ENCODE measurements at regions not wholly inside any gene's neighbourhood (a gene's known extent, or its start where the extent isn't known, plus 50 kb on each side); places are given as distances from the start of the nearest gene placed in this dataset.
A peak's percentile ranks its signal among the peaks of the same experiment; 100 is the strongest.

DNA sequence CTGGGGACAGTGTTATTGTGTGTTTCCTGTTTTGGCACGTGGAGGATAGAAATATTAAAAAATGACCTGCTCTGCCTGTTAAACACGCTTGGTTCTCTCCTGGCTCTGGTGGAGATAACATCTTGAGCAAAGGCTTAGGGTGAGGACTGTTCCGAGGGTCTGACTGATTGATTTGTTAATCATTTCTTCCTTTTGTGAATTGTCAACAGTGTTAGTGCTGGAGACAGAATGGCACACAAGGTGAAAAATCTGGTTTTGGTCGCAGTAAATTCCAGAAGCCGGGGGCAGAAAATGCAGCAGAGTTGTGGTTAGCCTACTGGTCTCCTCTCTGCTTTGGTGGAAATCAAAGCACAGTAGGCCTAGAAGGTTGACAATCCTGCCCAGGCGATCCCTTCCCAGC is 163.6 kb downstream of the FGF9 start:
- Mint-ChIP-seq H3K9me3 (peaks cover 2% of the 10 kb centered on the region), H3K4me1 (no peaks in the 10 kb centered on the region), H3K4me3 (no peak overlapping the region), H3K27ac (no peak overlapping the region), H3K36me3 (no peaks in the 10 kb centered on the region)
- ATAC-seq = no peak
- DNase-seq (ENCODE audit: low spot score in 2 of 2) = no peak

DNA sequence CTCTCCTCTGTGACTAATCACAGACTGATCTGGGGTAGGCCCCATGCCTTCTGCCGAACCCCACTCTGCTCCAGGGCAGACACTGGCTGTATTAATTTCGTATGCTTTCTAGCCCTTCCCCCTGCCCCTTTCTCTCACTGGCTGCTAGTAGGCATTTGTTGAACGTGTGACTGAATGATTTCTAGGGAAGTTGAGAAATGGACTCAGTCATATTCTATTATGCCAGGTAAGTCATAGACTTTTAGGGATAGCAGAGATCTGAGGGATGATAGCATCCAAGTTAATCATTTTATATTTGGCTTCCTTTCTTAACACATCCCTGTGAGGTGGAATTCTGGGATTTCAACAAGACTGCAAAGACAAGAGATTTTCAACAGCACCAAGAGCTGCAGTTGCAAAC is 166.4 kb downstream of the FGF9 start:
- ATAC-seq (no peak), DNase-seq (ENCODE audit: low spot score in 2 of 2) (no peak)
- Mint-ChIP-seq H3K36me3 (no peaks in the 10 kb centered on the region), H3K9me3 (peaks cover 2% of the 10 kb centered on the region), H3K4me3 (no peak overlapping the region), H3K4me1 (no peaks in the 10 kb centered on the region), H3K27ac (no peak overlapping the region)

DNA sequence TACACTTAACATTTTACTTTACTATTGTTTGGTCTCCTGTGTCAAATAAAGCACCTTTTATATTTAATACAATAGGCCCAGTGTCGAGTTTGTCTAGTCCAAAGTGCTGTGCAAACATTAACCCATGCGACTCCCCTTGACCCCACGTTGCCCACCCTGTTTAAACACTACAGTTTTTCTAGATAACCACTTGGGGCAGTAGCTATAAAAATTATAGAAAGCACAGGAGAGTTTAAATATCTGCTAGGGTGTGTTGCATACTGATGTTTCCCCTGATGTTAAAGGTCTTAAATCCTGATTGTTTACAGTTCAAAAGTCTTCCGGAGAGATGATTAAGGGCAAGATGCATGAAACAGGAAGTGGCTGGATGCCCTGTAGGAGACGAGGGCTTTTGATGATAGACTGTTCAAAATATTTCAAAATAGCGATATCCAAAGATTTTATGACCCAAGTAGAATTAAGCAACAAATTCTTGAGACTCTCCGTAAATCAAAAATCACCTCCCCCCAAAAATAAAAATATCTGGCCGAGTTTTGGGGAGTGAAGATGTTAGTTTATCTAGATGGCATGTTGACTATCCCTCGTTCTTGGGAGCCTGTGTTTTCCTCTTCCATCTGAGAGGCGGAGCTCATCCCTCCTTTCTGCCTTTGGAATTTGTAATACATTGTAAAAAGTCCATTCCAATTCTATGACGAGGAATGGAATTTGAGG is 167.1 kb downstream of the FGF9 start:
- no peaks in the 10 kb centered on the region for H3K4me1 Mint-ChIP-seq
- no peak overlapping the region for H3K4me3 Mint-ChIP-seq
- H3K36me3 Mint-ChIP-seq = no peaks in the 10 kb centered on the region
- ATAC-seq (no peak), DNase-seq (ENCODE audit: low spot score in 2 of 2) (no peak)
- no peak overlapping the region for H3K27ac Mint-ChIP-seq
- peaks cover 2% of the 10 kb centered on the region for H3K9me3 Mint-ChIP-seq

DNA sequence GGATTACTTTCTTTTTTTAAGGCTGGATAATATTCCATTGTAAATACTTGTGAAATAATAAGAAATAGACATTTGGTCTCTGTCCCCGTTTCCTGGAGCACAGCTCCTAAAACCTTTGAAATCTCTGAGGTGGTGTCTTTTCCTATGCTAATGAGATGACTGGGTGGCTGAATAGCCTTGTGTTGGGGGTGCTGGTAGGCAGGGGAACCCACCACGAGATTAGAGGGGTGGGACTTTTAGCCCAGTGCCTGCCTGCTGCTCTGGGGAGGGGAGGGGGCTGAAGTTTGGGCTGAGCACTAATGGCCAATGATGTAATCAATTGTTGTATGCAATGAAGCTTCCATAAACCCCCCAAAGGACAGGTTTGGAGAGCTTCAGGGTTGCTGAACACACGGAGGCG is 175.7 kb downstream of the FGF9 start:
- no peak for DNase-seq (ENCODE audit: low spot score in 2 of 2)
- H3K27ac Mint-ChIP-seq = no peak overlapping the region
- peaks cover 12% of the 10 kb centered on the region for H3K4me1 Mint-ChIP-seq
- no peak overlapping the region for H3K4me3 Mint-ChIP-seq
- no peak for ATAC-seq
- no peaks in the 10 kb centered on the region for H3K36me3 Mint-ChIP-seq
- no peaks in the 10 kb centered on the region for H3K9me3 Mint-ChIP-seq

DNA sequence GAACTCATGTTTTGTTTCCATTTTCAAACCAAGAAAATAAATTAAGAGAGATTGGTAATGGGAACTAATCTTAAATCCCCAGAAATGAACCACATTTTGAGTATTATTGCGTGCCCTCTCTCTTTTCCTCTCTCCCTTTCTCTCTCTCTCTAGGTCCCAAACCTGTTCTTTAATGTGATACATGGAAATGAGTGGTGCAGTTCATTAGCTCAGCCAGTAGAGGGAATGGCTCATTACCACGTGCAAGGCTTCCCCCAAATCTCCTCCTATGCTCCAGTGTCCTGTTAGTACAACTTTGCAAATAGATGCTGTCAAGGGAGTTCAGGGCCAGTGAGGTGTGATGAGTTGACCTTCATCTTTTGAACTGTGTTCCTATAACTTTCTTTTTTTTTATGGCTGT is 178.4 kb downstream of the FGF9 start:
- Mint-ChIP-seq H3K4me3 (no peak overlapping the region), H3K27ac (no peak overlapping the region), H3K4me1 (peaks cover 12% of the 10 kb centered on the region), H3K36me3 (no peaks in the 10 kb centered on the region), H3K9me3 (no peaks in the 10 kb centered on the region)
- ATAC-seq = peak; percentile 75
- no peak for DNase-seq (ENCODE audit: low spot score in 2 of 2)

DNA sequence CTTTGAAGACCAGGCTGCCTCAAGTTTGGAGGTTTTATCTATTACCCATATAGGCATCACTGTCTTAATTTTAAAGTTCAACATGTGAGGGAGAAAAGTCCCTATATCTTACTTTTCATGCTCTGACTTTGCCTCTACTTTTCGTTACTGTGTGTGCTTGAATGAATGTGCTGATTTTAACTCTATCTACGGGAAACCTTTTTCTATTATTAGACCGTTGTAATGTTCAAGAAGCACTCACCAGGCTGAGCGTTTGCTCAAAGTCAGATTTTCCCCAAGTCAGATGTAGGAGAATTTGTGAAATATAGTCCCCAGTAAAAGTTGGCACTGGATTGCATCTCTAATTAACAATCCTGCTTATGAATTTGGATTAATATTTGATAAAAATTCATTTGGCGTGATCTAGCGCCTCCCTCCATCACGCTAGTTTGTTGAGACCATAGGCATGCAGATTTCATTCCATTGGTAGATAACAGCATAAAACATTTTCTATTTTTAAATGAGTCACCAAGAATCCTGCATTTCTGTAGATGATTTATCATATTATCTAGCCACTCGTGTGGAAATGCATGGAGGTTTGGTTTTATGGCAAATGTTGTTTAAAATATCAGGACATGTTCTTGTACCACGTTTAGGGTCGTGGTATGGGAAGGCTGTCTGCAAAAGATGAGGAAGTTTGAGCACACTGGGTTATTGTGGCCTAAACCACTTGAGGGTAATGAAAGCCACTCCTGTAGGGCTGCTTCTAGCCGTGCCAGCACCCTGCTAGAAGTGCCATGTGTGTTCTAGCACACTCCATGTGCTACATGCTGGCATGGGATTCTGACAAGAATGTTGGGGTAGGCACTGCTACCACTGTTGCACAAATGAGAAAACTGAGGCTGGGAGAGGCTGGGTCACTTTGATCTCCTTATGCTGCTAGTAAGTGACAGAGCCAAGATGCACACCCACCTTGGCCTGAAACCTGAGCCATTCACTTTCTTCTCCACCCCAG is 179.4 kb downstream of the FGF9 start:
- ATAC-seq (no peak), DNase-seq (ENCODE audit: low spot score in 2 of 2) (no peak)
- no peak overlapping the region for H3K27ac Mint-ChIP-seq
- no peaks in the 10 kb centered on the region for H3K9me3 Mint-ChIP-seq
- no peak overlapping the region for H3K4me3 Mint-ChIP-seq
- peaks cover 12% of the 10 kb centered on the region for H3K4me1 Mint-ChIP-seq
- no peaks in the 10 kb centered on the region for H3K36me3 Mint-ChIP-seq

DNA sequence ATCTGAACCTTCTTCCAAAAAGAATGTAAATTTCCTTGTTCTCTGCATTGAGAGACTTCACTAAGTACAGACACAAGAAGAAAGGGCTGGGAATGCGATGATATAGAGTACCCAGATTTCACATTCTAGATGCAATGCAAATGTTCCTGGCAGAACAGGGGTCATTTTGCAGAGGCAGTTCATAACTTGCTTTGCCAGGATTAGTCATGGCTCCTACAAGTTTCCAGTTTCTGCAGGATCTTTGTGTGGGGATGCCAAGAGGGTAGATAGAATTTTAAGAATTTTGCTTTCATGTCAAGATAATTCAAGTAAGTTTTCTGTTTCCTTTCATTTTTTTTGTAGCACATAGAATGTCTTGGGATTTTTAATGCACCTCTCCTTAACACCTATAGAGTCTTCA is 181.2 kb downstream of the FGF9 start:
- H3K9me3 Mint-ChIP-seq = no peaks in the 10 kb centered on the region
- H3K36me3 Mint-ChIP-seq = no peaks in the 10 kb centered on the region
- ATAC-seq (no peak), DNase-seq (ENCODE audit: low spot score in 2 of 2) (no peak)
- no peak overlapping the region for H3K27ac Mint-ChIP-seq
- H3K4me1 Mint-ChIP-seq = peaks cover 12% of the 10 kb centered on the region
- no peak overlapping the region for H3K4me3 Mint-ChIP-seq

DNA sequence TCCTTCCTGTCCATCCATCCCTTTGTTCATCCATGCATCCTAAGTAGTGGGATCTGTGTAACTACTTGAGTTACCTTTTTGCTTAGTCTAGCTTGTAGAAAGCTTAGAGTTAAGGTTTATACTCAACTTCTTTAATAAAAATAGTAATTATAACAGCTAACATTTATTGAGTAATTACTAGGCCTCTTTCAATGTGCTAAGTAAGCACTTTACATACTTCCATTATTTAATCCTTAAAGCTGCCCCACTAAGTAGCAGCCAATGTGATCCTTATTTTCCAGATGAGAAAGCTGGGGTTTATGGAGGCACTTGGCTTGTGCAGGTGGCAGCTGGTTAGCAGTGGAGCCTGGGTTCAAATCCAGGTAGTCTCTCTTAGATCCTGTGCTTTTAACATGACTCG is 182.9 kb downstream of the FGF9 start:
- H3K36me3 Mint-ChIP-seq = no peaks in the 10 kb centered on the region
- no peaks in the 10 kb centered on the region for H3K9me3 Mint-ChIP-seq
- ATAC-seq (no peak), DNase-seq (ENCODE audit: low spot score in 2 of 2) (no peak)
- H3K27ac Mint-ChIP-seq = no peak overlapping the region
- no peak overlapping the region for H3K4me3 Mint-ChIP-seq
- H3K4me1 Mint-ChIP-seq = peaks cover 12% of the 10 kb centered on the region

DNA sequence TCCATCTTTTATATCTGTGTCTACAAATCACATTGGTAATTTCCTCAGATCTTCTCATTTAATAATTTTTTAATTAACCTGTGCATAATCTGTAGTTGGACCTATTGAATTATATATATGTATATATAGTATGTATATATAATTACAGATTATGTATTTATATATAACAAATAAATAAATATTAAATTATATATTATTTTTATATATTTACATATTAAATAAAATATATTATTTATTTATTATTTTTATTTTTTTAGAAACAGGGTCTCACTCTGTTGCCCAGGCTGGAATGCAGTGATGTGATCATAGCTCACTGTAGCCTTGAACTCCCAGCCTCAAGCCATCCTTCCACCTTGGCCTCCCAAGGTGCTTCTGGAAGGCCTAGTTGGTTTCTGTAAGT is 197.9 kb downstream of the FGF9 start:
- ATAC-seq (no peak), DNase-seq (ENCODE audit: low spot score in 2 of 2) (no peak)
- H3K27ac Mint-ChIP-seq = no peak overlapping the region
- no peak overlapping the region for H3K4me3 Mint-ChIP-seq
- H3K36me3 Mint-ChIP-seq = no peaks in the 10 kb centered on the region
- no peaks in the 10 kb centered on the region for H3K4me1 Mint-ChIP-seq
- peaks cover 4% of the 10 kb centered on the region for H3K9me3 Mint-ChIP-seq

DNA sequence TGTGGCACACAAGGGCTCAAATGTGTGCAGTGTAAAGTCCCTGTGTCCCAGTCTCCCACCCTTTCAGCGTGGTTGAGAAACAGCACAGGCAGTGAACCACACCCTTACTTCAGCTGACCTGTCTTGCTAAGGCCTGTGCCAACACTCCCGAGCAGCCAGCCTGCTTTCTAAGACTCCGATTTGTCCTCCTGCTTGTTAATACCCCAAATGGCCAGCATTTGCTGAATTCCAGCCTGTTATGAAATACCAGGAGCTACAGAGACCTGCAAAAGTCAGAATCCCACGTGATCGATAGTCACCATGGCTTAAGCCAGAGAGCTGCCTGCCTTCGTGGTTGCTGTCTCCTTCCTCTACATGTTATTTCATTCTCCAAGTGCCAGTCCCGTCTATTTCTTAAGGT is 200.5 kb downstream of the FGF9 start:
- DNase-seq (ENCODE audit: low spot score in 2 of 2) (no peak), ATAC-seq (no peak)
- Mint-ChIP-seq H3K36me3 (no peaks in the 10 kb centered on the region), H3K9me3 (no peaks in the 10 kb centered on the region), H3K27ac (no peak overlapping the region), H3K4me3 (no peak overlapping the region), H3K4me1 (no peaks in the 10 kb centered on the region)

DNA sequence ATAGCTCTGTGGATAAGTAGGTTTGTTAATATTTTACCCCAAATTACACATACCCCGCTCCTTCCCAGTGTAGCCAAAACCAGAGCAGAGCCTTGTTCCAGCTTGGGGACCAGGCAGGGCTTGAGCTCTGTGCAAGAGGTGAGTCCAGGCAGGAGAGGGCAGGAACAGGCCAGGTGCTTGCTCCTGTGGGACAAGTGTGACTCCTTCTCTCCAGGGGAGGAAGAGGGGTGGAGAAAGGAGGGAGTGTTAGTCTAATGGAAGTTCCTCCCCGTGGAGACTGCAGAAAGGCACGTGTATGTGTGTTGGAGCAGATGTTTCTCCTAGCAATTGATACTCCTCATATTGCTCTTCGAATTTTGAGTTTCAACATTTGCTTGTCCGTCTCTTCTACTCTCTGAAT is 201.0 kb downstream of the FGF9 start:
- no peak for ATAC-seq
- Mint-ChIP-seq H3K9me3 (no peaks in the 10 kb centered on the region), H3K36me3 (no peaks in the 10 kb centered on the region), H3K27ac (no peak overlapping the region), H3K4me1 (no peaks in the 10 kb centered on the region), H3K4me3 (no peak overlapping the region)
- DNase-seq (ENCODE audit: low spot score in 2 of 2) = no peak

DNA sequence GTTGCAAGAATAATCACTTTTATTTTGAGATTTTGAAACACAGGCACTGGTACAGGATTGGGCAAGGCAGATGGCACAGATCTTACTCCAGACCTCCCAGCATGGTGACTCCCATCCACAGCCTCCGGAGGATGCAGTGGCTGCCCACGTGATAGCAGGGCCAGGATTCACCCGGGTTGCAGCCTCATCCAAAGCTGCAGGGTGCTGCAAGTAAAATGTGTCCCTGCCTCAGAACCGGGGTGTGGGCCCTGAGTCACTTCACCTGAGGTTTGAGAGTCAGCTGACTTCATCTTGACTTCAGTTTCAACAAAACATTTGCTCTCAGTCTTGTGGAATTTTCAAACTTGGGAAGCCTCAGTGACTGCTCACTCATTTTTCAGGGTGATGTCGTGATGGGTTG is 201.9 kb downstream of the FGF9 start:
- H3K27ac Mint-ChIP-seq = no peak overlapping the region
- no peak for DNase-seq (ENCODE audit: low spot score in 2 of 2)
- no peak for ATAC-seq
- no peaks in the 10 kb centered on the region for H3K4me1 Mint-ChIP-seq
- no peaks in the 10 kb centered on the region for H3K9me3 Mint-ChIP-seq
- no peak overlapping the region for H3K4me3 Mint-ChIP-seq
- no peaks in the 10 kb centered on the region for H3K36me3 Mint-ChIP-seq

DNA sequence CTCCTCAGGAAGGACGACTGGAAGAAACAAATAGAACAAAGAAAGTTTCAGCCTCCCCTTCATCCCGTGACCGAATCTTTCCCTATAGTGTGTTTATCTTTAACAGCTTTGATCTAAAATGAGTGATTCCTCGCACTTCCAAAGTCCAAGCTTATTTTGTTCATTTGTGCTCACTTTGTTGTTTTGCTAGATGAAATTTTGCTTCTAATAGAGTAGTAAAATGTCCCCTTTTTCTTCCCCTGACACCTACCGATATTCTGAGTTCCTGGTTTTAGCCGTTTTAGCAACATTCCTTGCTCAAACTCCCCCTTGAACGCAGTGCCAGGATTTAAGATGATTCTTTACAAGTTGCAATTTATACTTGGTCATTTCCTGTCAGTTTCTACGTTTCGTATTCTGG is 204.2 kb downstream of the FGF9 start:
- no peaks in the 10 kb centered on the region for H3K36me3 Mint-ChIP-seq
- no peaks in the 10 kb centered on the region for H3K9me3 Mint-ChIP-seq
- no peak overlapping the region for H3K4me3 Mint-ChIP-seq
- H3K4me1 Mint-ChIP-seq = no peaks in the 10 kb centered on the region
- no peak overlapping the region for H3K27ac Mint-ChIP-seq
- DNase-seq (ENCODE audit: low spot score in 2 of 2) (no peak), ATAC-seq (no peak)

DNA sequence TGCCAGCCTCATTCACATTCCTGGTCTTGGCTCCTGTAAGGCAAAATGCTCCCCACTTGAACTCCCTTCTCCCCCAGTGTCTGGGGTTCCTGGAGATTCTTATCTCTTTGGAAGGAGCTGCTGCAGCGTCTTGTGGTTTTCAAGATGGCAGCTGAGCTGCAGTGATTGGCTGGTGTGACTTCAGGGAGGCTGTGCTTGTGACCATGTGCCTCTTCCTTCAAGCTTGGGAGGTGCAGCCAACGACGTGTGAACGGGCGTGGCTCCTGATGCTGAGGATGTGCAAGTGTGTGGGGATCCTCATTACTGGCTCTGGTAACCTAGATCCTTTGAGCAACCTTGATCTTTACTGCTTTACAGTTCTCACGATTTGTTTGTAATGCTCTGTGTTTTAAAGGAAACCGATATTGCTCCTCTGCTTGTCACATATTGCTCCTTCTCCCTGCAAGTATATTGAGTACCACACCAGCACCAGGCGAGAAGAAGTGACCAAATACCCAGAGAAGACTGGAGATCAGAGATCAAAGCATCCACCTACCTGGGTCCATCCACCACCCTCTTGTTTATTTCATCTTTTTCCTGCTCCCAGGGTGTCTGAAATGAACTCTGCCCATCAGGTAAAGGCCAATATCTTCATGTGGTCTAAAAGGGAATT is 208.5 kb downstream of the FGF9 start:
- Mint-ChIP-seq H3K27ac (no peak overlapping the region), H3K4me3 (no peak overlapping the region), H3K36me3 (no peaks in the 10 kb centered on the region), H3K9me3 (no peaks in the 10 kb centered on the region), H3K4me1 (no peaks in the 10 kb centered on the region)
- DNase-seq (ENCODE audit: low spot score in 2 of 2) (no peak), ATAC-seq (no peak)

DNA sequence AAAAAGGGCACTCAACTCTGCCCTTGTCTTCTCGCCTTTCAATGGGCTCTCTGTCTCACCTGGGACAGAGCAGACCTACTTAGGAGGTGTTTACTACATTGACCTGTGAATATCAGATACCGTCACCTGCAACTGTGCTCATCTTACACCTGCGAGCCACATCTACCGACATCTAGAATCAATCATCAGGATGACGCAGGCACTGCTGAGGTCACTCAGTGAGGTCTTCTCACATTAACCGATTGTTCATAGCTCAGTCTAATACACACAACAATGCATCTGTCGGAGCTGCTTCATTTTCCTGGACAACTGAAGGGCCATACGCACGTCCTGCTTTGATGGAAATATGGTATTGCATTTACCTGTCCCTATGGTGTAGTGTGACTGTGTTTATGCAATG is 211.9 kb downstream of the FGF9 start:
- H3K4me1 Mint-ChIP-seq = no peaks in the 10 kb centered on the region

DNA sequence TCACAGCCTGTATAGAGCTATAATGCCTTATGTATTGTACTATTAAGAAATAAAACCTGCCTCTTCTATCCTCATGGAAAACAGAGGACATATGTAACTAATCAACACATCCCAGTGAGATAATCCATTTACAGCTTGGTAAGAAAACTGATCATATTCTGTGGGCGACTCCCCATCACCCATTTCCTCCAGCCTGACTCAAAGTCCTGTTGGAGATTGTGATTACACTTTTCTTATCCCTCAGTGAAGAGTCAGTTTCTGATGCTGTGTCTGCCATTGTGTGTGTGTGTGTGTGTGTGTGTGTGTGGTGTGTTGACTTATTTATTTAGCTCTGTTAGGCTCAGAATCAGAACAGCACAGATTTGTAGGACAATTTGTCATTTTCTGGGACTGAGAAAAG is 212.8 kb downstream of the FGF9 start:
- no peaks in the 10 kb centered on the region for H3K4me1 Mint-ChIP-seq
- no peak for ATAC-seq
- H3K27ac Mint-ChIP-seq = no peak overlapping the region
- no peak overlapping the region for H3K4me3 Mint-ChIP-seq
- no peaks in the 10 kb centered on the region for H3K36me3 Mint-ChIP-seq
- no peak for DNase-seq (ENCODE audit: low spot score in 2 of 2)
- no peaks in the 10 kb centered on the region for H3K9me3 Mint-ChIP-seq

More for the DNA sequence above, 211.9 kb downstream of the FGF9 start:
- DNase-seq (ENCODE audit: low spot score in 2 of 2) = no peak
- H3K9me3 Mint-ChIP-seq = no peaks in the 10 kb centered on the region
- H3K27ac Mint-ChIP-seq = no peak overlapping the region
- no peak for ATAC-seq
- H3K4me3 Mint-ChIP-seq = no peak overlapping the region
- H3K36me3 Mint-ChIP-seq = no peaks in the 10 kb centered on the region

Measured in stimulated activated effector memory CD8-positive, alpha-beta T cell treated with anti-CD3 and anti-CD28 coated beads, Interleukin-12 subunit alpha, Interleukin-12 subunit beta, amount 100 ng/mL, for 72 hours (primary cell).